HL-60 (cell line): ENCODE measurements at regions not wholly inside any gene's neighbourhood (a gene's known extent, or its start where the extent isn't known, plus 50 kb on each side); places are given as distances from the start of the nearest gene placed in this dataset.

Experiments used
- DNase-seq, 2 experiments: peaks; one replicate each; pipeline ENCODE4 v3.0.0-alpha.2; 2010 to 2020; ENCODE audit warnings: low read depth in 1 of 2, low spot score in 1 of 2
- H3K27ac ChIP-seq: fragments of 250-450 bp; sonication (Bioruptor Pico); replicated peaks from 2 replicates; pipeline ENCODE4 v1.5.1; 2020; ENCODE audit warnings: mild to moderate bottlenecking, moderate library complexity
- H3K27me3 ChIP-seq: fragments of 250-450 bp; sonication (Bioruptor Pico); 2 replicates; pipeline ENCODE4 v1.5.1; 2021; ENCODE audit warnings: mild to moderate bottlenecking, moderate library complexity; ENCODE audit not compliant: insufficient read depth, poor library complexity, severe bottlenecking
- H3K4me3 ChIP-seq: replicated peaks from 2 replicates; pipeline ENCODE4 v1.5.1; 2011; ENCODE audit warnings: mild to moderate bottlenecking, control low read depth, low read length; ENCODE audit not compliant: insufficient read depth
- CTCF ChIP-seq: IDR thresholded peaks from one replicate; pipeline ENCODE4 v1.5.1; 2011; ENCODE audit warnings: low read length, control low read depth, inconsistent platforms; ENCODE audit not compliant: insufficient read depth
- GABPA ChIP-seq: IDR thresholded peaks from 2 replicates; pipeline ENCODE4 v1.6.1; 2012; ENCODE audit warnings: low read depth
- POLR2AphosphoS5 ChIP-seq: IDR thresholded peaks from 2 replicates; pipeline ENCODE4 v1.6.1; 2012; ENCODE audit warnings: low read depth
- REST ChIP-seq: IDR thresholded peaks from 2 replicates; pipeline ENCODE4 v1.6.1; 2012; ENCODE audit warnings: low read depth; ENCODE audit not compliant: insufficient replicate concordance
- SPI1 ChIP-seq: IDR thresholded peaks from 2 replicates; pipeline ENCODE4 v1.6.1; 2012; ENCODE audit warnings: low read depth, mild to moderate bottlenecking, borderline replicate concordance

GRCh38 chr1:192943522-192943921 is 115.6 kb downstream of the UCHL5 start:
- TF ChIP-seq POLR2AphosphoS5 (no peak), GABPA (no peak), SPI1 (no peak), REST (no peak), CTCF (no peak)

GRCh38 chr1:192945390-192946130 is 113.6 kb downstream of the UCHL5 start:
- Histone ChIP-seq H3K4me3 (no peak overlapping the region), H3K27ac (no peak overlapping the region), H3K27me3 (no peaks in the 10 kb centered on the region)
- TF ChIP-seq GABPA (no peak), CTCF (no peak), POLR2AphosphoS5 (no peak), REST (no peak), SPI1 (no peak)
- no peak for DNase-seq

More at GRCh38 chr1:192943522-192943921, 115.6 kb downstream of the UCHL5 start:
- no peak overlapping the region for H3K4me3 ChIP-seq
- no peak overlapping the region for H3K27ac ChIP-seq
- no peaks in the 10 kb centered on the region for H3K27me3 ChIP-seq
- DNase-seq, result no peak

GRCh38 chr1:192949783-192950182 is 109.4 kb downstream of the UCHL5 start:
- DNase-seq, result no peak
- Histone ChIP-seq H3K27me3 (no peaks in the 10 kb centered on the region), H3K27ac (no peak overlapping the region), H3K4me3 (no peak overlapping the region)
- no peak for TF ChIP-seq CTCF
- TF ChIP-seq POLR2AphosphoS5, result no peak
- no peak for TF ChIP-seq SPI1
- TF ChIP-seq GABPA, result no peak
- no peak for TF ChIP-seq REST
